ENCODE measurements at regions not wholly inside any gene's neighbourhood (a gene's known extent, or its start where the extent isn't known, plus 50 kb on each side); places are given as distances from the start of the nearest gene placed in this dataset.

DNA sequence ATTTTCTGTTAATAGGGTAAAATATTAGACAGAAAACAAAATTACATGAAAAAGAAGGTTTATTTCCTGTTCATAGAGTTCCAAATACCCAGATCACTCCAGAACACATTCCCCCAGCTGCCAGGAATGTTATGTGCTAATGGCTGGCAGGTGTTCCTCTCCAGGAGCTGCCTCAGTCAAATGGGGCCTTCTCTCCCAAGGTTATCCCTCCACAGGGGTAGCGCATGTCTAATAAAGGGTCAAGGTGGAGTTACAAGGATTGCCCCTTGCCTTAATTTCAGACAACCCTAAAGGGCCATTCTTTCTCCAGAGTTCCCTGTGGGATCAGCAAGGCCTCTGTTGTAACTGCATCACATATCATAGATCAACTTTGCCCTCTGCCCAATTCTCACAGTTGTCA lies 148.6 kb upstream of the PLPPR1 start:
- no peak overlapping the region for H3K4me3 ChIP-seq (ENCODE audit: low read depth, low read length)
- POLR2A ChIA-PET: no interaction called here
- CTCF ChIA-PET: no interaction called here
- TF ChIP-seq, protein P1, sequence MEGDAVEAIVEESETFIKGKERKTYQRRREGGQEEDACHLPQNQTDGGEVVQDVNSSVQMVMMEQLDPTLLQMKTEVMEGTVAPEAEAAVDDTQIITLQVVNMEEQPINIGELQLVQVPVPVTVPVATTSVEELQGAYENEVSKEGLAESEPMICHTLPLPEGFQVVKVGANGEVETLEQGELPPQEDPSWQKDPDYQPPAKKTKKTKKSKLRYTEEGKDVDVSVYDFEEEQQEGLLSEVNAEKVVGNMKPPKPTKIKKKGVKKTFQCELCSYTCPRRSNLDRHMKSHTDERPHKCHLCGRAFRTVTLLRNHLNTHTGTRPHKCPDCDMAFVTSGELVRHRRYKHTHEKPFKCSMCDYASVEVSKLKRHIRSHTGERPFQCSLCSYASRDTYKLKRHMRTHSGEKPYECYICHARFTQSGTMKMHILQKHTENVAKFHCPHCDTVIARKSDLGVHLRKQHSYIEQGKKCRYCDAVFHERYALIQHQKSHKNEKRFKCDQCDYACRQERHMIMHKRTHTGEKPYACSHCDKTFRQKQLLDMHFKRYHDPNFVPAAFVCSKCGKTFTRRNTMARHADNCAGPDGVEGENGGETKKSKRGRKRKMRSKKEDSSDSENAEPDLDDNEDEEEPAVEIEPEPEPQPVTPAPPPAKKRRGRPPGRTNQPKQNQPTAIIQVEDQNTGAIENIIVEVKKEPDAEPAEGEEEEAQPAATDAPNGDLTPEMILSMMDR (IDR thresholded peaks at IDR 0.05; ENCODE audit: insufficient read depth, low read length, missing control alignments): no peak
- no peak for DNase-seq (ENCODE audit: low read depth, low spot score)

DNA sequence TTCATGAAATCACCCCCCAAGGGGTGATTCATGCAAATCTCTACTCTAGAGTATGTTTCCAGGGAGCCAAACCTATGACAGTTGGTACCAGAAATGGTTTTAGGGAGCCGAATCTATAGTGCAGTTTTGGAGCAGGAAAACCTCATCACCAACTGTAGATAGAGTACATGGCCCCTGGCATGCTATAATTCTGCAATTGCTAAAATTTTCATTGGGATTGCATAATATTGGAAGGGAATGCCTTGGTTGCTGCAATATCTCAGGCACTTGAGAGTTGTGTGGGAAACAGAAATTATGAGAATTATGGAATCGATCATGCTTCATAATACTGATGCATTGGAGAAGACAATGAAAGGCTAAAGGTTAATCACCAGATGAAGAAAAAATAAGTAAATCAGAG lies 148.2 kb upstream of the PLPPR1 start:
- POLR2A ChIA-PET: no interaction called here

DNA sequence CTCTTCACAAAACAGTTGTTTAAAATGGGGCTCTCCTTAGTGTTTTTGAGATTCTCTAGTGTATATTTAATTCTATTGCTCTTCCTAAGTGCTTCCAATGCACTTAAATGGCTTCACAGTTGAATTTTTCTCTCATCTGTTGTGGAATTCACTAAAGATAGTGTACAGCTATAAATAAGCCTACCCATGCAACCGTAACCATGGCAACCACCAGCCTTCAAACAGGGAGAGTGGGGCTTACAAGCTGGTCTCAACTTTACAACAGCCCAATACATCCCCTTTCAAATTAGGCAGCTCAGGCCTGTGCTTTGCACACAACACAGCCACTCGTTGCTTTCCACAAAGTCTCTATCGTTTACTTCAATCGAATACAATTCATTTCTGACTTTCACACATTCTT lies 144.0 kb upstream of the PLPPR1 start:
- POLR2A ChIA-PET: no interaction called here
- TF ChIP-seq, protein P1 (IDR thresholded peaks at IDR 0.05; ENCODE audit: insufficient read depth, low read length, missing control alignments): no peak
- no peak for DNase-seq (ENCODE audit: low read depth, low spot score)
- CTCF ChIA-PET: no interaction called here
- H3K4me3 ChIP-seq (ENCODE audit: low read depth, low read length): no peak overlapping the region

More for the DNA sequence above, 148.2 kb upstream of the PLPPR1 start:
- TF ChIP-seq, protein P1 (IDR thresholded peaks at IDR 0.05; ENCODE audit: insufficient read depth, low read length, missing control alignments): no peak
- CTCF ChIA-PET: no interaction called here
- no peak overlapping the region for H3K4me3 ChIP-seq (ENCODE audit: low read depth, low read length)
- DNase-seq (ENCODE audit: low read depth, low spot score): no peak

DNA sequence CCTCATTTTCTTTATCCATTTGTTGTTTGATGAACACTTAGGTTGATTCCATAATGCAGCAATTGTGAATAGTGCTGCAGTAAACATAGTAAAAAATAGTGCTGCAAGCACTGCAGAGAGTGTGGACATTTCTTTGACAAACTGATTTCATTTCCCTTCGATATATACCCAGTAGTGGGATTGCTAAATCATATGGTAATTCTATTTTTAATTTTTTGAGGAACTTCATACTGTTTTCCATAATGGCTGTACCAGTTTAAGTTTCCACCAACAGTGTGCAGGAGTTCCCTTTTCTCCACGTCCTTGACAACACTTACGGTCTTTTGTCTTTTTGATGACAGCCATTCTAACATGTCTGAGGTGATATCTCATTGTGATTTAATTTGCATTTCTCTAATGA lies 138.2 kb upstream of the PLPPR1 start:
- no peak for DNase-seq (ENCODE audit: low read depth, low spot score)

DNA sequence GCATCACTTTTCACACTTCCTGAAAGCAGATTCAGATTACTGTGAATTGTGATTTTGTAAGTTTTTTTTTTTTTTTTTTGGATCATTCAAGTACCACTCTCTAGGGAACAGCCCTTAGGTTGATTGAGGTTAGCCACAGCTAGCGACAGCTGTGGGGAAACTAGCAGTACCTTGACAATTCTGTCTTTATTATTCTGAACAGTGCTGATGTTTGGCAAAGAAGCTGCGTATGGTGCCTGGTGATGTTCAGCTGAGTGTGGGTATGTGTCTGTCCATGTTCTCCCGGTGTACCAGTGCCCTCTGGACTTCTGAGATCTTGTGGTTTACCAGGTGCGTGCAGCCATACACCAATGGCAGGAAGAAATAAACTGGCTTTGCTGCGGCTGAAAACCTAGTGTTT lies 117.3 kb upstream of the PLPPR1 start:
- TF ChIP-seq, protein P1 (IDR thresholded peaks at IDR 0.05; ENCODE audit: insufficient read depth, low read length, missing control alignments): no peak
- no peak for DNase-seq (ENCODE audit: low read depth, low spot score)
- ChIA-PET CTCF (no interaction called here), POLR2A (no interaction called here)
- H3K4me3 ChIP-seq (ENCODE audit: low read depth, low read length): no peak overlapping the region

More for the DNA sequence above, 138.2 kb upstream of the PLPPR1 start:
- no peak overlapping the region for H3K4me3 ChIP-seq (ENCODE audit: low read depth, low read length)
- ChIA-PET CTCF (no interaction called here), POLR2A (no interaction called here)
- TF ChIP-seq, protein P1 (IDR thresholded peaks at IDR 0.05; ENCODE audit: insufficient read depth, low read length, missing control alignments): no peak

DNA sequence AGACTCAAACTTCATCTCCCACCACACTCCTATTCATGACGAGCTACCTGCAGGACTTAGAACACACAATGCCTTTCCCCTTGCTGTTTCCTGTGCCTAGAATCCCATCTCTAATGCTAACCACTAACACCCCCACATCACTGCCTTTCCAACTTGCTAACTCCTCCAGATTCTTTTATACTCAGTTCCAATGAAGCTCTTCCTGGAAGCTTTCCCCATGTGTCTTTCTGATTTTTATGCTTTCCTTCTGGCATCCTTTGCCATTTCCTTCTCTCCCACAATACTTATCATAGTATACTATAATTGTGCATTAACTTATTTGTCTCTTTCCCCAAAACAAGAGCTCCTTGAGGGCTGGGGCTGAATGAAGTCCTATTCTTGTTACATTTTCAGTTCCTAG lies 115.3 kb upstream of the PLPPR1 start:
- CTCF ChIA-PET: no interaction called here
- DNase-seq (ENCODE audit: low read depth, low spot score): no peak
- POLR2A ChIA-PET: no interaction called here
- TF ChIP-seq, protein P1 (IDR thresholded peaks at IDR 0.05; ENCODE audit: insufficient read depth, low read length, missing control alignments): no peak
- no peak overlapping the region for H3K4me3 ChIP-seq (ENCODE audit: low read depth, low read length)

All from AG04449 (cell line).